Naive thymus-derived CD4-positive, alpha-beta T cell (primary cell): ENCODE measurements at regions not wholly inside any gene's neighbourhood (a gene's known extent, or its start where the extent isn't known, plus 50 kb on each side); places are given as distances from the start of the nearest gene placed in this dataset.

ENCODE experiments used
- ATAC-seq: fragments of 150-1000 bp; cut with Tn5 transposase; 2 replicates; pipeline ENCODE4 v1.10.0; 2021; ENCODE audit warnings: mild to moderate bottlenecking, moderate library complexity
- CTCF ChIA-PET: fragments of 350-600 bp; sonication (Branson Sonifier 250); formaldehyde crosslinking; loops from one replicate; lab custom pipeline; 2021; ENCODE audit warnings: antibody characterized with exemption; lab: Charles Lee
- POLR2A ChIA-PET: fragments of 350-600 bp; sonication (Branson Sonifier 250); formaldehyde crosslinking; loops from one replicate; lab custom pipeline; 2021; ENCODE audit warnings: antibody characterized with exemption, inconsistent platforms; lab: Charles Lee
- DNase-seq, 9 donors: peaks; one replicate each; pipeline versions ENCODE4 v3.0.0 to v3.0.0-alpha.2; 2020 to 2022; ENCODE audit warnings: mixed read lengths in 1 of 9
- H3K27ac ChIP-seq: one replicate; pipeline ENCODE4 v1.7.0; 2013; ENCODE audit warnings: mild to moderate bottlenecking, low read depth, low read length, moderate library complexity
- H3K27me3 ChIP-seq, 2 donors: one replicate each; pipeline ENCODE4 v1.7.0; 2013; ENCODE audit warnings: low read length in 2 of 2, mild to moderate bottlenecking in 2 of 2, moderate library complexity in 2 of 2; ENCODE audit not compliant: control insufficient read depth in 2 of 2, insufficient read depth in 2 of 2
- H3K36me3 ChIP-seq, 3 experiments: 1 replicate in 2 of 3; 2 replicates in 1 of 3; pipeline ENCODE4 v1.7.0; 2013; ENCODE audit warnings: low read length in 3 of 3, mild to moderate bottlenecking in 3 of 3, moderate library complexity in 1 of 3; ENCODE audit not compliant: insufficient read depth in 3 of 3, control insufficient read depth in 2 of 3
- H3K4me1 ChIP-seq, 2 donors: one replicate each; pipeline ENCODE4 v1.7.0; 2013; ENCODE audit warnings: low read length in 2 of 2, mild to moderate bottlenecking in 2 of 2, moderate library complexity in 1 of 2; ENCODE audit not compliant: control insufficient read depth in 2 of 2, insufficient read depth in 2 of 2
- H3K4me3 ChIP-seq: 2 replicates; pipeline ENCODE4 v1.7.0; 2013; ENCODE audit warnings: mild to moderate bottlenecking, low read length
- H3K9me3 ChIP-seq, 3 experiments: 1 replicate in 2 of 3; 2 replicates in 1 of 3; pipeline ENCODE4 v1.7.0; 2013; ENCODE audit warnings: low read length in 3 of 3; ENCODE audit not compliant: control insufficient read depth in 2 of 3
- H3K27ac Mint-ChIP-seq, 9 donors: one replicate each; pipeline ENCODE4 v1.8.0; 2020 to 2022; ENCODE audit warnings: mixed read lengths in 9 of 9, mild to moderate bottlenecking in 8 of 9, moderate library complexity in 5 of 9, inconsistent platforms in 2 of 9
- H3K27me3 Mint-ChIP-seq, 5 donors: one replicate each; pipeline ENCODE4 v1.8.0; 2021 to 2022; ENCODE audit warnings: mixed read lengths in 5 of 5, mild to moderate bottlenecking in 1 of 5
- H3K36me3 Mint-ChIP-seq, 5 donors: one replicate each; pipeline ENCODE4 v1.8.0; 2020 to 2022; ENCODE audit warnings: mixed read lengths in 5 of 5, mild to moderate bottlenecking in 3 of 5, inconsistent platforms in 1 of 5
- H3K4me1 Mint-ChIP-seq, 7 donors: one replicate each; pipeline ENCODE4 v1.8.0; 2020 to 2022; ENCODE audit warnings: mixed read lengths in 7 of 7, mild to moderate bottlenecking in 3 of 7, inconsistent platforms in 1 of 7
- H3K4me3 Mint-ChIP-seq, 10 donors: one replicate each; pipeline ENCODE4 v1.8.0; 2020 to 2022; ENCODE audit warnings: mild to moderate bottlenecking in 10 of 10, mixed read lengths in 10 of 10, moderate library complexity in 6 of 10, inconsistent platforms in 2 of 10
- H3K9me3 Mint-ChIP-seq, 11 donors: one replicate each; pipeline ENCODE4 v1.8.0; 2020 to 2022; ENCODE audit warnings: mixed read lengths in 11 of 11, mild to moderate bottlenecking in 4 of 11, inconsistent platforms in 1 of 11, moderate library complexity in 1 of 11
- intact Hi-C, 2 donors: fragments of 100-400 bp; cut with micrococcal nuclease; formaldehyde crosslinking; loops; one replicate each; pipeline ENCODE4 v1.15.1; 2023

GRCh38 chr15:38053776-38054175 is 119.3 kb downstream of the TMCO5A start:
- Mint-ChIP-seq H3K27me3 (peaks cover 3 to 24% (median 8%) of the 10 kb centered on the region in 5 donors), H3K4me3 (no peak overlapping the region), H3K36me3 (no peaks in the 10 kb centered on the region), H3K27ac (no peak overlapping the region), H3K4me1 (peaks cover 0 to 4% (median 0%) of the 10 kb centered on the region in 7 donors), H3K9me3 (peaks cover 0 to 10% (median 0%) of the 10 kb centered on the region in 11 donors)
- DNase-seq: no peak
- Histone ChIP-seq H3K36me3 (no peaks in the 10 kb centered on the region), H3K4me3 (no peak overlapping the region), H3K27me3 (no peaks in the 10 kb centered on the region), H3K27ac (no peak overlapping the region), H3K4me1 (no peaks in the 10 kb centered on the region), H3K9me3 (no peaks in the 10 kb centered on the region)
- ChIA-PET CTCF (no interaction called here), POLR2A (interaction anchor here (0.7 kb wide), 1 partner anchor 457 kb away, joined by 3 read pairs; no protein-coding TSS in a partner anchor)
- no peak for ATAC-seq
- intact Hi-C loops: no loop called here

- ChIA-PET CTCF (no interaction called here), POLR2A (interaction anchor here (0.6 to 0.7 kb wide), 2 partner anchors 276 to 457 kb away, joined by 3 read pairs; no protein-coding TSS in a partner anchor)
- peaks cover 4 to 28% (median 14%) of the 10 kb centered on the region in 5 donors for H3K27me3 Mint-ChIP-seq
- H3K4me3 Mint-ChIP-seq: no peak overlapping the region
- Histone ChIP-seq H3K36me3 (no peaks in the 10 kb centered on the region), H3K27me3 (no peaks in the 10 kb centered on the region), H3K27ac (no peak overlapping the region), H3K4me1 (no peaks in the 10 kb centered on the region), H3K4me3 (no peak overlapping the region), H3K9me3 (no peaks in the 10 kb centered on the region)
- peaks cover 0 to 4% (median 0%) of the 10 kb centered on the region in 7 donors for H3K4me1 Mint-ChIP-seq
- no peaks in the 10 kb centered on the region for H3K36me3 Mint-ChIP-seq
- DNase-seq (no peak), ATAC-seq (no peak)
- intact Hi-C loops: no loop called here
- H3K9me3 Mint-ChIP-seq: peaks cover 0 to 13% (median 0%) of the 10 kb centered on the region in 11 donors
- H3K27ac Mint-ChIP-seq: no peak overlapping the region
These were observed 120.0 kb downstream of the TMCO5A start for GRCh38 chr15:38054488-38054887.

GRCh38 chr15:38058596-38059075 is 124.2 kb downstream of the TMCO5A start:
- H3K27me3 ChIP-seq: no peaks in the 10 kb centered on the region
- DNase-seq: no peak
- POLR2A ChIA-PET: no interaction called here
- CTCF ChIA-PET: interaction anchor here (0.7 kb wide), 1 partner anchor 1507 kb away, joined by 3 read pairs; no protein-coding TSS in a partner anchor
- peaks cover 0 to 4% (median 0%) of the 10 kb centered on the region in 7 donors for H3K4me1 Mint-ChIP-seq
- peaks cover 0 to 13% (median 0%) of the 10 kb centered on the region in 11 donors for H3K9me3 Mint-ChIP-seq
- intact Hi-C loops: no loop called here
- H3K4me1 ChIP-seq: no peaks in the 10 kb centered on the region
- ATAC-seq: no peak
- H3K4me3 ChIP-seq: no peak overlapping the region
- no peak overlapping the region for H3K27ac ChIP-seq
- H3K9me3 ChIP-seq: no peaks in the 10 kb centered on the region
- H3K4me3 Mint-ChIP-seq: no peak overlapping the region
- peaks cover 9 to 38% (median 25%) of the 10 kb centered on the region in 5 donors for H3K27me3 Mint-ChIP-seq
- no peaks in the 10 kb centered on the region for H3K36me3 Mint-ChIP-seq
- no peaks in the 10 kb centered on the region for H3K36me3 ChIP-seq
- no peak overlapping the region for H3K27ac Mint-ChIP-seq

GRCh38 chr15:38059665-38060064 is 125.2 kb downstream of the TMCO5A start:
- no peaks in the 10 kb centered on the region for H3K9me3 ChIP-seq
- intact Hi-C loops: no loop called here
- peaks cover 0 to 4% (median 0%) of the 10 kb centered on the region in 7 donors for H3K4me1 Mint-ChIP-seq
- no peaks in the 10 kb centered on the region for H3K36me3 Mint-ChIP-seq
- ChIA-PET POLR2A (no interaction called here), CTCF (no interaction called here)
- no peak for ATAC-seq
- no peaks in the 10 kb centered on the region for H3K36me3 ChIP-seq
- no peaks in the 10 kb centered on the region for H3K4me1 ChIP-seq
- no peak overlapping the region for H3K27ac ChIP-seq
- no peaks in the 10 kb centered on the region for H3K27me3 ChIP-seq
- peaks cover 9 to 39% (median 25%) of the 10 kb centered on the region in 5 donors for H3K27me3 Mint-ChIP-seq
- H3K4me3 Mint-ChIP-seq: no peak overlapping the region
- no peak for DNase-seq
- H3K4me3 ChIP-seq: no peak overlapping the region
- no peak overlapping the region for H3K27ac Mint-ChIP-seq
- peaks cover 0 to 13% (median 0%) of the 10 kb centered on the region in 11 donors for H3K9me3 Mint-ChIP-seq

- intact Hi-C loops: no loop called here
These were observed 127.6 kb downstream of the TMCO5A start for GRCh38 chr15:38061856-38062649.

GRCh38 chr15:38062696-38063095 is 128.3 kb downstream of the TMCO5A start:
- Histone ChIP-seq H3K4me3 (no peak overlapping the region), H3K36me3 (no peaks in the 10 kb centered on the region), H3K27me3 (no peaks in the 10 kb centered on the region), H3K27ac (no peak overlapping the region), H3K4me1 (no peaks in the 10 kb centered on the region), H3K9me3 (no peaks in the 10 kb centered on the region)
- no peaks in the 10 kb centered on the region for H3K36me3 Mint-ChIP-seq
- peaks cover 0 to 8% (median 0%) of the 10 kb centered on the region in 11 donors for H3K9me3 Mint-ChIP-seq
- CTCF ChIA-PET: no interaction called here
- intact Hi-C loops: no loop called here
- POLR2A ChIA-PET: no interaction called here
- H3K4me1 Mint-ChIP-seq: peaks cover 0 to 2% (median 0%) of the 10 kb centered on the region in 7 donors
- DNase-seq (no peak), ATAC-seq (no peak)
- H3K4me3 Mint-ChIP-seq: no peak overlapping the region
- H3K27ac Mint-ChIP-seq: no peak overlapping the region
- H3K27me3 Mint-ChIP-seq: peaks cover 13 to 38% (median 35%) of the 10 kb centered on the region in 5 donors

More at GRCh38 chr15:38061856-38062649, 127.6 kb downstream of the TMCO5A start:
- Histone ChIP-seq H3K4me1 (no peaks in the 10 kb centered on the region), H3K9me3 (no peaks in the 10 kb centered on the region), H3K4me3 (no peak overlapping the region), H3K36me3 (no peaks in the 10 kb centered on the region), H3K27ac (no peak overlapping the region), H3K27me3 (no peaks in the 10 kb centered on the region)
- peaks cover 10 to 40% (median 36%) of the 10 kb centered on the region in 5 donors for H3K27me3 Mint-ChIP-seq
- H3K36me3 Mint-ChIP-seq: no peaks in the 10 kb centered on the region
- DNase-seq (no peak), ATAC-seq (no peak)
- CTCF ChIA-PET: no interaction called here
- no peak overlapping the region for H3K27ac Mint-ChIP-seq
- H3K4me1 Mint-ChIP-seq: peaks cover 0 to 2% (median 0%) of the 10 kb centered on the region in 7 donors
- POLR2A ChIA-PET: no interaction called here
- H3K4me3 Mint-ChIP-seq: no peak overlapping the region
- H3K9me3 Mint-ChIP-seq: peaks cover 0 to 10% (median 0%) of the 10 kb centered on the region in 11 donors
